Breast epithelium (tissue), 4 donors: ENCODE measurements at regions not wholly inside any gene's neighbourhood (a gene's known extent, or its start where the extent isn't known, plus 50 kb on each side); places are given as distances from the start of the nearest gene placed in this dataset.

ENCODE experiments used
- DNase-seq, 2 donors: peaks; one replicate each; pipeline ENCODE4 v3.0.0-alpha.2; 2019; ENCODE audit warnings: low spot score in 2 of 2
- H3K27ac ChIP-seq, 2 donors: fragments of 200-600 bp; sonication (generic) in 1 of 2; one replicate each; pipeline ENCODE4 v1.5.1; 2016 to 2019; ENCODE audit warnings: mild to moderate bottlenecking in 1 of 2
- H3K27me3 ChIP-seq, 2 donors: fragments of 200-600 bp; sonication (generic) in 1 of 2; one replicate each; pipeline versions ENCODE4 v1.5.1 to v1.6.0; 2017 to 2019; ENCODE audit warnings: control low read depth in 1 of 2, mild to moderate bottlenecking in 1 of 2
- H3K36me3 ChIP-seq: fragments of 200-600 bp; one replicate; pipeline ENCODE4 v1.5.1; 2019
- H3K4me1 ChIP-seq, 2 donors: fragments of 200-600 bp; sonication (generic); one replicate each; pipeline ENCODE4 v1.5.1; 2016 to 2019; ENCODE audit warnings: control low read depth in 1 of 2
- H3K4me3 ChIP-seq, 3 donors: fragments of 200-600 bp; sonication (generic); 1 replicate in 2 of 3; 2 replicates in 1 of 3; pipeline ENCODE4 v1.5.1; 2016 to 2019; ENCODE audit warnings: mild to moderate bottlenecking in 3 of 3, moderate library complexity in 2 of 3
- H3K9me3 ChIP-seq, 2 donors: fragments of 200-600 bp; sonication (generic) in 1 of 2; one replicate each; pipeline ENCODE4 v1.5.1; 2016 to 2019; ENCODE audit warnings: control low read depth in 1 of 2
- POLR2A ChIP-seq: fragments of 450-650 bp; IDR thresholded peaks from one replicate; pipeline ENCODE4 v1.6.1; 2016; ENCODE audit warnings: antibody characterized with exemption, mild to moderate bottlenecking, moderate library complexity
- POLR2AphosphoS5 ChIP-seq, 3 donors: sonication (generic); formaldehyde crosslinking; IDR thresholded peaks; one replicate each; pipeline ENCODE4 v1.6.1; 2017; ENCODE audit warnings: antibody characterized with exemption in 3 of 3
- intact Hi-C: fragments of 100-400 bp; cut with DNase I; formaldehyde crosslinking; loops from one replicate; pipeline ENCODE4 v1.15.1; 2023; ENCODE audit warnings: low total_unique reads
- TF ChIP-seq, protein P1 (sequence below), 3 donors: fragments of 450-650 bp; IDR thresholded peaks; one replicate each; pipeline ENCODE4 v1.5.1; 2016 to 2017; ENCODE audit warnings: antibody characterized with exemption in 3 of 3, mild to moderate bottlenecking in 3 of 3, moderate library complexity in 3 of 3

DNA sequence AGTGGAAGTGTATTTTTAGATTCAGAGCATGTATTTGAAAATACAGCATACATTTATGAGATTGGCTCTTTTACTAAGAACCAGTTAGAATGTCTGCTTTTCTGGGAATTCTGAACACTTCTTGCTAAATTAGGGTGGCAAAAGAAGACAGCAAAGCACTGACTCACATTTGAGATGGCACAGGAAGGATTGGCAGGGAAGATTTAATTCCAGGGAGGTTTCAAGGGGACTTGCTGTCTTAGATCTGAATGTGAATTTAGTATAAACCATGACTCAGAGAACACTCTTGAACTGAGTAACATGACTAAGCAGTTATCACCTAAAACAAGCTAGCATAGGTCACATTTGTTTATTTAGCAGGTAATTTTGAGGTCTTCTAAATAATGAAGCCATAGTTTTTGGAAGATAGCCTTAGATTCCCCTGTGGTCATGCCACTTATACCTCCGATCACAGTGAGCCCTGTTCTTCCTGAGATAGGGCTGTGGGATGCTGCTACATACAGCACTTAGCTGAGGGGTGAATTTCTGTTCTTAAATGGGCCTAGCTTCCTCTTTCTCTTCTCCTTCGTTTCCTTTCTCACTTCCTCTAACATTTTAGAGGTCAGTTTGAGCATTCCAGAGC is 173.8 kb downstream of the PCSK1 start:
- Histone ChIP-seq H3K4me3 (no peak overlapping the region), H3K27ac (no peak overlapping the region), H3K36me3 (no peaks in the 10 kb centered on the region), H3K27me3 (no peaks in the 10 kb centered on the region), H3K9me3 (no peaks in the 10 kb centered on the region), H3K4me1 (no peaks in the 10 kb centered on the region)
- intact Hi-C loops, result no loop called here
- DNase-seq, result no peak
- TF ChIP-seq, protein P1, sequence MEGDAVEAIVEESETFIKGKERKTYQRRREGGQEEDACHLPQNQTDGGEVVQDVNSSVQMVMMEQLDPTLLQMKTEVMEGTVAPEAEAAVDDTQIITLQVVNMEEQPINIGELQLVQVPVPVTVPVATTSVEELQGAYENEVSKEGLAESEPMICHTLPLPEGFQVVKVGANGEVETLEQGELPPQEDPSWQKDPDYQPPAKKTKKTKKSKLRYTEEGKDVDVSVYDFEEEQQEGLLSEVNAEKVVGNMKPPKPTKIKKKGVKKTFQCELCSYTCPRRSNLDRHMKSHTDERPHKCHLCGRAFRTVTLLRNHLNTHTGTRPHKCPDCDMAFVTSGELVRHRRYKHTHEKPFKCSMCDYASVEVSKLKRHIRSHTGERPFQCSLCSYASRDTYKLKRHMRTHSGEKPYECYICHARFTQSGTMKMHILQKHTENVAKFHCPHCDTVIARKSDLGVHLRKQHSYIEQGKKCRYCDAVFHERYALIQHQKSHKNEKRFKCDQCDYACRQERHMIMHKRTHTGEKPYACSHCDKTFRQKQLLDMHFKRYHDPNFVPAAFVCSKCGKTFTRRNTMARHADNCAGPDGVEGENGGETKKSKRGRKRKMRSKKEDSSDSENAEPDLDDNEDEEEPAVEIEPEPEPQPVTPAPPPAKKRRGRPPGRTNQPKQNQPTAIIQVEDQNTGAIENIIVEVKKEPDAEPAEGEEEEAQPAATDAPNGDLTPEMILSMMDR (IDR thresholded peaks at IDR 0.05), result no peak
- TF ChIP-seq POLR2A (no peak), POLR2AphosphoS5 (IDR thresholded peaks at IDR 0.05) (no peak)

DNA sequence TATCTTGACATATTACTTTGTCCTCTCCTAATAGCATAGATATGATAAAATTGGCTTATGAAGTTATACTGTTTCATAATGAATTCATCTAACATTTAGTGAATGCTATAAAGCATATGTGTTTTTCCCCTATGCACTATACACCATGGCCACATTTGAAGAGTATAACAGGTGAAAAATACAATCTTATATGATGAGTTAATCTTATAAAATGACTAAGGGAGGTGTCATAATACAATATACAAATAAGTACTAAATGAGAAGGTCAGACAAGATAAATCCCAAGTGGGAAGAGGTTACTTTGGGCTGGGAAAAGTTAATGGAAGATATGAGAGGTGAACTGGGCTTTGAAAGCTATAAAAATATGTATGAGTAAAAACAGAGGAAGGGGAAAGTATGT is 174.4 kb downstream of the PCSK1 start:
- DNase-seq, result no peak
- Histone ChIP-seq H3K27ac (no peak overlapping the region), H3K36me3 (no peaks in the 10 kb centered on the region), H3K27me3 (no peaks in the 10 kb centered on the region), H3K4me1 (no peaks in the 10 kb centered on the region), H3K4me3 (no peak overlapping the region), H3K9me3 (no peaks in the 10 kb centered on the region)
- intact Hi-C loops, result no loop called here
- TF ChIP-seq, protein P1 (IDR thresholded peaks at IDR 0.05), result no peak
- no peak for TF ChIP-seq POLR2AphosphoS5 (IDR thresholded peaks at IDR 0.05)
- TF ChIP-seq POLR2A, result no peak

DNA sequence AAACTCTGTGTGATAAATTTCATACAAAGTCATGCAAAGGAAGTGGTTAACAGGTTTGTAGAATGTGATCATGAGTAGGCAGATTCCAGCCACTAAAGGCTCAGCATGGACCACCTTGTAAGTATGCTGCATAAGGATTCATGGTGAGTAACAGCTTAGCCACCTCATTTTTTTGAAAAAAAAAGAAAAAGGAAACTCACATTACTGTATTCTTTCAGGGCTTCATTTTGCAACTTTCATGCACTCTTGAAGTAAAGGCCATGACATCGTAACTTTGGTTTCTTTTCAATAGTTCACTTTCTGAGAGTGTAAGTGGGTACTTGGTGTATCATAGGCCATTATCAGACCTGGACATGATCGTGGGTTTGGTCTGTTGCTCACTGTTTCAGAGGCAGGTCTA is 175.1 kb downstream of the PCSK1 start:
- Histone ChIP-seq H3K27ac (no peak overlapping the region), H3K4me1 (no peaks in the 10 kb centered on the region), H3K36me3 (no peaks in the 10 kb centered on the region), H3K27me3 (no peaks in the 10 kb centered on the region), H3K9me3 (no peaks in the 10 kb centered on the region), H3K4me3 (no peak overlapping the region)
- no peak for DNase-seq
- intact Hi-C loops, result no loop called here
- TF ChIP-seq, protein P1 (IDR thresholded peaks at IDR 0.05), result no peak
- no peak for TF ChIP-seq POLR2A
- TF ChIP-seq POLR2AphosphoS5 (IDR thresholded peaks at IDR 0.05), result no peak

- TF ChIP-seq, protein P1 (IDR thresholded peaks at IDR 0.05), result no peak
- TF ChIP-seq POLR2AphosphoS5 (IDR thresholded peaks at IDR 0.05) (no peak), POLR2A (no peak)
- Histone ChIP-seq H3K4me3 (no peak overlapping the region), H3K27me3 (no peaks in the 10 kb centered on the region), H3K9me3 (no peaks in the 10 kb centered on the region), H3K36me3 (no peaks in the 10 kb centered on the region), H3K4me1 (no peaks in the 10 kb centered on the region), H3K27ac (no peak overlapping the region)
- intact Hi-C loops, result no loop called here
- DNase-seq, result no peak
Observed at GRCh38 chr5:96256795-96257470, 176.1 kb downstream of the PCSK1 start.

GRCh38 chr5:96254980-96255691 is 177.9 kb downstream of the PCSK1 start:
- no peaks in the 10 kb centered on the region for H3K27me3 ChIP-seq
- no peaks in the 10 kb centered on the region for H3K36me3 ChIP-seq
- intact Hi-C loops, result no loop called here
- H3K4me1 ChIP-seq, result no peaks in the 10 kb centered on the region
- TF ChIP-seq, protein P1 (IDR thresholded peaks at IDR 0.05), result no peak
- TF ChIP-seq POLR2AphosphoS5 (IDR thresholded peaks at IDR 0.05) (no peak), POLR2A (no peak)
- H3K4me3 ChIP-seq, result no peak overlapping the region
- H3K27ac ChIP-seq, result peak overlapping the region in 1 of 2 donors; percentile 41
- H3K9me3 ChIP-seq, result no peaks in the 10 kb centered on the region
- no peak for DNase-seq
